Right ventricle myocardium inferior (tissue), 1 donor: ENCODE measurements at regions not wholly inside any gene's neighbourhood (a gene's known extent, or its start where the extent isn't known, plus 50 kb on each side); places are given as distances from the start of the nearest gene placed in this dataset.

Experiments
- ATAC-seq: fragments of 200-7000 bp; cut with Tn5 transposase; one replicate; pipeline ENCODE4 v1.9.1; 2020; ENCODE audit warnings: mild to moderate bottlenecking, moderate library complexity
- DNase-seq: peaks from one replicate; pipeline ENCODE4 v3.0.0; 2021; ENCODE audit errors: missing footprints
- intact Hi-C: fragments of 100-400 bp; cut with DNase I; formaldehyde crosslinking; loops from one replicate; pipeline ENCODE4 v1.11.0; 2022
- donor health status: DM: no; HTN: yes; CAD: no; lungs with severe emphysema.

DNA sequence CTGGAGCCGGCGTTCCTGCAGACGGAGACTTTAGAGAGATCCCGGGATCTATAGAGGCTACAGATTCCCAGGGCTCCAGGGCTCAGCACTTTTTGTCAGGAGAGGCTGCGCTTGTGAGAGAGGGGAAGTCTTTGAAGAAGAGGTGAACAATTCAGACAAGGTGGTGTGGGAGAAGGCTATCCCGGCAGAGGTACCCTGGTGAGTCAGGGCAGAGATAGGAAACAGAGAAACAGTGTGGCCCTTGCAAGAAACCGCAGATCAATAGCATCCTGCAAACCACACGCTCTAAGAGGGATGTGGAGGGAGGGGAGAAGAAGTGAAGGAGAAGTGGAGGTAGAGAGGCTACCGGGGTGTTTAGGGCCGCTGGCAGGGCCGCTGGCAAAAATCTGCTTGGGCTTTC lies 160.5 kb upstream of the APCDD1 start:
- intact Hi-C loops = no loop called here
- DNase-seq (no peak), ATAC-seq (no peak)

DNA sequence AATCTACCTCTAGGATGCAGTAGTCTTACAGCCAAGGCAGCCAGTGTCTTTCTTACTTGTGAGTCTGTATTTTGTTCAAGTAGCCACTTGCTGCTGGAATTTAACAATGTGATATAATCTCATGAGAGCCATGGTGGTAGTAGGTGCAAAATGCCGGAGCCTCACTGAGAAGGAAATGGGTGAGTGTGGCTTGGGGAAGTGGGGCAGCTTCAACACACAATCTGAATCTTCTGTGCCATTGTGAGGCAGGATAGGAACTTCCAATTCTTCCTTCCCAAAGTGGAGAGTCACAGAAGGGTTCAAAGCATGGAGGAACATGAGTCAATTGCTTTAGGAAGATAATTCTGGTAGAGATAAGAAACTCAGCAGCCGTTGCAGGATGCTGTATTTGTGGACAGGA lies 158.7 kb upstream of the APCDD1 start:
- DNase-seq = no peak
- intact Hi-C loops = no loop called here
- no peak for ATAC-seq

DNA sequence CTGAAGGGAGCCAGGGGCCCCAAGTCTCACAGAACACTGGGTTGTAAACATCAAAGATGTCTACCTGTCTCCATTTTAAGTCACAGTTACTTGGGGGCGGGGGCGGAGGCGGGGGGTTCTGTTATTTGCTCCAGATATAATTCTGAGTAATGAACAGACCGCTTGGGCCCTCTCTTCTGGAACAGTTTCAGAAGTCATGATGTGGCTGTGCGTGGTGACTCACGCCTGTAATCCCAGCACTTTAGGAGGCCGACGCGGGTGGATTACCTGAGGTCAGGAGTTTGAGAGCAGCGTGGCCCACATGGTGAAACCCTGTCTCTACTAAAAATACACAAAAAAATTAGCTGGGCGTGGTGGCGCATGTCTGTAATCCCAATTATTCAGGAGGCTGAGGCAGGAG lies 157.9 kb upstream of the APCDD1 start:
- ATAC-seq = no peak
- no peak for DNase-seq
- intact Hi-C loops = no loop called here

DNA sequence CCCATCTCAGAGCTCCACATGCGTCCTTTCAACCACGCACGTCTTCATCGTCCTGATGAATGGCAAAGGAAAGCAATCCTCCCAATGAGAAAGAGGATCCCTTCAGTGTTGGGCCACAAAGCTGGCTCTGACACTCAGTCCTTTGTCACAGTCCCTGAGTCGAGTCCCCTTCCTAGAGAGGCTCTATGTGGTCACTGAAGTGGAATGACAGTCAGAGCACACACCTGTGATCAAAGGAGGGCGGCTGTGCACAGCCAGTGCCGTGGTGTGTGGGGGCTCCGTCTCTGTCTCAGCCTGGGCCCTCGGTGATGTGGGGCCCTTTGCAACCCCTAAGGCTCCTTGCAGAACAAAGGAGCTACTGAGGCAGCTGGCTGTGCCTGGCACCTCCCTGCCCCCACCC lies 157.3 kb upstream of the APCDD1 start:
- ATAC-seq (no peak), DNase-seq (no peak)
- intact Hi-C loops = no loop called here

DNA sequence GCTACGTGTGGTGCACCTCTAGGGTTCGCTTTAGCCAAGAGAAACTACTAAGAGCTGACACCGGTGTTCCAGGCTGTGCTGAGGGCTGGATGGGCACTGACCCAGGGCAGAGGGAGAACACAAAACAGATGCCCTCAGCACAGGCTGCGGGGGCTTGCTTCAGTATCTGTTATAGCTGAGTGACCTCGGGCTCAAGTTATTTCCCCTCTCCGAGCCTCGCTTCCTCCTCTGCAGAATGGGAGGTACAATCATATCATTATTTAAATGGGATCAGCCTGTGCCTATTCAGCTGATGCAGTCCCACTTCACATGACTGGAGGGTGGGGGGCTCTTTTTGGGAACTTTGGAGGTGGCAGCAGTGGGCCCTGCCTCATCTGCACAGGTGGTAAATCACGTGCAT lies 156.1 kb upstream of the APCDD1 start:
- intact Hi-C loops = no loop called here
- no peak for DNase-seq
- no peak for ATAC-seq

DNA sequence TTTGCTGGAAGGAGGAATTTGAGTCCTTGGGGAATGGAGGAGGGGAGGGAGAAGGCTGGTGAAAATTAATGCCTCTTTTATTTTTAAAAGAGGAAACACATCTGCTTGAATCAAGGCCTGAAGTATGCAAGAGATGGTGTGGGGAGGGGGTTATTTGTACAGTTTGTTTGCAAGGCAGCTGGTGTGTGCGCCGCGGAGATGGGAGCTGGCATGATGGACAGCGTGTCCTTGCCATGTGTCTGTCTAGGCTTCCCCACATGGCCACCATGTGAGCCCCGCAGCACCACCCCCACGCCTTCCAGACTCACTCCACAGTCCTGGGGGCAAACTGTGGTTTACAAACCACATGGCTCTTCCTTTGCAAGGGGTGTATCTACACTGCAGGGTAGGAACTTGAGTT lies 154.8 kb upstream of the APCDD1 start:
- intact Hi-C loops = no loop called here
- ATAC-seq (peak; percentile 23), DNase-seq (no peak)

DNA sequence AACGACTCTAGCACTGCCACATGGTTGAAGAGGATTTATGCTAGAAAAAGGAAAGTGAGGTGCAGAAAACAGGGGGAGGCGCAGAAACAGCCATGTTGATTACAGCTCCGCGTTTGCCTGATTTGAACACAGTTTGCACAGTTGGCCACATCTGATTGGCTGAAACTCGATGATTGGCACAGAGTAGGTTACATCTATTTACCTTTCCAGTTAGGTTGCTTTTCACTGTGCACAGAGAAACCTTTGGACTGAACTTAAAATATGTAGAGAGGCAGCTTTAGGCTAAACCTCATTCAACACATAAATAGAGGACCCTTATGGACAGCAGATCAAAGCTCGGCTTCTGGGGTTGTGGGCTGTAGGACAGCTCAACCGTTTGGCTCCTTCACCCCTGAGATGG lies 153.7 kb upstream of the APCDD1 start:
- ATAC-seq = no peak
- intact Hi-C loops = no loop called here
- no peak for DNase-seq

DNA sequence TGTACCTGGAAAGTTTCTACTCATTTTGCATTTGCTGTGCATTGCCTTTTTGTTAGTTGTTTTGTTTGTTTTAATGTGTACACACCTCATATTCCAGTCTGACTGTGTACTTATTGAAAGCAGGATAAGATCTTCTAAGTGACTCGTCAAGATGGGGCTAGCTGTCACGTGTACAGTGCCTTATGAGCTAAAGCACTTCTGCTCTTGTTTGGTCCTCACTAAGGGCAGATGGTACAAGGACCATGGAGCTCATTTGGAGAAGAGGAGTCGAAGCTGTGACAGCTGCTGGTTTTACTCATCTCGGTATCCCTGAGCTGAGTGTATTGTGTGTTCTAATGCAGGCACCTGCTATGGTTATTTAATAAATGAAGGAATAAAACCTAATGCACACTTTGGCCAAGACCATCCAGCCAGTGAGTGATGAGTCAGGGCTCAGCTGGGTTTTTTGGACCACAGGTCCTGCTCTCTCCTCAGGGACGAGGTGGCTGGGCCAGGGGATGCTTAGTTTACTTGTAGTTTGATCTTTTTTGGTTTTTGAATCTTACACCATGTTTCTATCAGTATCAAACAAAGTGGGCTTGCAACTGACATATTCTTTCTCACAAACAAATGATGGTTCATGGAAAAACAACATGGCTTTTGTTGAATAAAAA lies 152.5 kb upstream of the APCDD1 start:
- no peak for DNase-seq
- ATAC-seq = peak; percentile 50

DNA sequence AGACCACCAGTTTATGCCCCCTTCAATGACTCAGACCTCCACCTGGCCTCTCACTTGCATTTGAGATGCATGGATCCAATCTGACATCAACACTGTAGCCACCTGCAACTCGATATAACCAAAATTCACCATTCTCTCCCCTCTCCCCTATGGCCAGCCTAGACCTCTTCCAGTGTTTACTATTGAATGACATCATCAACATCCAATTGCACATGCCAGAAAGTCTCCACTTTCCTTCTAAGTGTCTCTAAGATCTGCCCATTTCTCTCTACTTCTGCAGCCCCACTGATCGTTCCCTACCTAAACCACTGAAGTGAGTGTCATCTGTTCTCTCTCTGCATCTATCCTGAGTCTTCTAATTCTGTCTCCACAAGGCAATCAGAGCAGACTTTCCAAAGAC lies 151.3 kb upstream of the APCDD1 start:
- ATAC-seq (no peak), DNase-seq (no peak)
- intact Hi-C loops = no loop called here

More for the DNA sequence above, 152.5 kb upstream of the APCDD1 start:
- intact Hi-C loops = no loop called here

DNA sequence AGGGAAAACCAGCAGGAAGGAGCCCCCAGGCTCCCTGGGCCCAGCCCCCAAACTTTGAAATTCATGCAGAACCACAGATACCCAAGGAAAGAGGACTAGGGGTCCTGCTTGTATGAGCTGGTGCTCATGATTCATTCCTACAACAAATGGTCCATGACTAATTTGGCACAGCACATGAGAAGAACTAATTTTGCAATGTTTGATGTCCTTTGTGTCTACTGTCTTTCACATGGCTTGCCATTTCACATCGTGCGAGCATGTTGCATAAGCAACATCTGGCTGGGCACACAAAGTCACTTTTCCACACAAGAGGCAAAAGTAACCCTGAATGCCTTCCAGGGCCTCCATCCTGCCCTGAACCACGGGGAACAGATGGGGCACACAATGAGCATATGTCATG lies 149.6 kb upstream of the APCDD1 start:
- DNase-seq (no peak), ATAC-seq (peak; percentile 83)
- intact Hi-C loops = no loop called here

DNA sequence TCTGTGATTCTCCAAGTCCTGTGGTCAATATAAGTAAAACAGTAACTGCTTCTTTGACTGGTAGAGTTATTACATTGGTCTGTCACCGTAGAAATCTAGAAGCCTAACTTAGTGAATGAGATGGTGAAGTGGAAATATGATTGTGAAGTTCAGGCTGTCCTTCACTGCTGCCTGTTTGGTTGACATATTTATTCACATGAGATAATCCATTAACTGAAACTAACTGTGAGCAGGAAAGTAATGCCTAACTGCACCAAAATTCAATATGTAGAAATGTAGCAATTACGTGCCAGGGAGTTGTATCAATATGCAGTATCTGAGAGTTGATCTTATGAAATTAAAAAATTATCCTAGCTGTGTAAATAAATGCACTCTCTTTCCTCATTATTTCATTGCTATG lies 147.7 kb upstream of the APCDD1 start:
- no peak for DNase-seq
- ATAC-seq = no peak
- intact Hi-C loops = no loop called here

DNA sequence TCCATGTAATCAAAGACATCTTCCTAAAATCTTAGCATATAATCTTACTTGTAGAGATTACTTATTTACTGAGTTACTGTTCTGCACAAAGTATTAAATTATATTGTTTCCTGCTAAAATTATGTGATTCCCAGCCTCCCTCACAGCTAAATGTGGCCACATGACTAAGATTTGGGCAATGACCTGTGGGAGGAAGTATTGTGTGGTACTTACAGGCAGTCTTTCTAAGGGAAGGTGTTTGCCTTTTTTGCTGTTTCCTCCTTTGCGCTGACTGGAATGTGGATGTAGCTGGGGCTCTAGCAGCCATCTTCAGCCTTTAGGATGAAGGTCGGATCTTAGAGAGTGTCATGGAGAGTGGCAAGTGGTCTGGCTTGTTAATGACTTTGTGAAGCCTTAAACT lies 146.3 kb upstream of the APCDD1 start:
- DNase-seq = no peak
- intact Hi-C loops = no loop called here

DNA sequence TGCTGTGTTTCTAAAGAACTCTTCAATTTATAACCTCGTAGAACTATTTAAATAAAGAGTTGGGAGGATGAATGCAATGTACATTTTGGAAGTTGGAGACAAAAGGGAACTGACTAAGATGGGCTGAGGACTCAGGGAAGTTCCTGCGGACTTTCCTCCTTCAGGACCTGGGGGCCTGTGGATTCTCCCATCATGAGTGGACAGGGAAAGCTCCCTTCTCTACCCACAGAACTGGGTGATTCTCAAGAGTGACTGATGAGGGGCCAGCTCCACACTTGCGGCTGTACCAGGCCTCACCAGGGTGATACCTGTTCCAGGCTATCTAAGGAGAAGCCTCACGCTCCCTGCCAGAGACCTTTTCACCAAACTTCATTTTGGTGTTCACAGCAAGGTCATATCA lies 143.8 kb upstream of the APCDD1 start:
- no peak for ATAC-seq
- intact Hi-C loops = no loop called here

More for the DNA sequence above, 146.3 kb upstream of the APCDD1 start:
- no peak for ATAC-seq

DNA sequence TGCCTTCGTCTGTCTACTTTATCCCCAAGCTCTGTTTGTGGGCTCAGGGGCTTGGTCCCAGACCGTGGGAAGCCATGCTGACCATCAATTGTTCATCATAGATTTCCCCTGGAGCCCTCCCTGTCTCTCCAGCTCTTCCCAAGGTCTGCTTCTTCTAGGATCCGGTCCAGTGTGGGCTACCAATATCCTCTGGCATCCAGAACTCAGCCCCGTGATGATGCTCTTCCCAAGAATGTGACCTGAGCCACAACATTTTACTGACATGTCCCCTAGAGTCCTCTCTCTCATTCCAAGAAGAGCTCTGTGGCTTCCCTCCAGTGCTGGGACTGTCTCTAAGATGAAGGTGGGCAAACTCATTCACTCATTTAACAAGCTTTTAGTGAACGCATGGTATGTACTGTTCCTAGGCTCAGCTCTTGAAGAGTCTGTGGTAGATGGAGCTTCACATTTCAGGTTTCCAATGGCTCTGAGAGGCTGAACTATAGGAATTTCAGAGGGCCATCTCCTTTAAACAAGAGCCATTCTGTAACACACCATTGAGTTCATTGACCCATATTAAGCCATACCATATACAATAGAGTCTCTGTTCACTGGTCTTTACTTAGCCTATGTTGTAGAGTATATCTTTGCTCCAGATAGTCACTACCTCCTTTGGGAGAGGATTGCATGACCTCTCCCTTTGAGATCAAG lies 142.0 kb upstream of the APCDD1 start:
- DNase-seq = no peak
- no peak for ATAC-seq
- intact Hi-C loops = no loop called here

More for the DNA sequence above, 143.8 kb upstream of the APCDD1 start:
- DNase-seq = no peak

DNA sequence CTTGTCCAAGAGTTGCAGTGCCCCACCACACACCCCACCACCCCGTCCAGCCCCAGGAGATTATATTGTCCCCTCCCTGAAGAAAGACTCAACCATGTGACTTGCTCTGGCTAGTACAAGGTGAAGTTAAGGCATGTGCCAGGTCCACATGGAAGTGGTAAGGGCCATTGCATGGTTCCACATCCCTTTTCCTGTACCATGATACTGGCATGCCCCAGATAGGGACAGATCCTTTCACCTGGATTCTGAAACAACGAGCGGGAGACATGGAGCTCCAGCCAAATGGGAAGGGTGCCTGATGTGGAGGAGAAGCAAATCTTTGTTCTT lies 141.5 kb upstream of the APCDD1 start:
- intact Hi-C loops = no loop called here
- DNase-seq (no peak), ATAC-seq (no peak)

DNA sequence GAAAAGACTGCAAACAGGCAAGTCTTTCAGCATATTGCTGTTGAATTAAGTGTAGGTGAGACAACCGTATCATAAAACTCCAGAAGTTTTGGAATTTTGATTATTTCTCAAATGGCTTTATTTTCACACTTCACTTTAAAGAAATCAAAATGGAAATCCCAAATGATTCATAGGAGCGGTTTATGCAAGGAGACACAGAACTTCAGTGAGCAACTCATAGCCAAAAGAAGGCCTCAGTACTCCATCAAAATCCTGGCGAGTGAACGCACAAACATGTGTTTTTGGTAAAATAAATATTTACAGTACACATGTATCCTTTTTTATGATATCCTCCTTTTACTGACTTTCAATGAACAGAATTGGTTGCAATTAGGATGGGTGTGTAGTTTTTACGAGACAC lies 140.4 kb upstream of the APCDD1 start:
- no peak for DNase-seq
- intact Hi-C loops = no loop called here

DNA sequence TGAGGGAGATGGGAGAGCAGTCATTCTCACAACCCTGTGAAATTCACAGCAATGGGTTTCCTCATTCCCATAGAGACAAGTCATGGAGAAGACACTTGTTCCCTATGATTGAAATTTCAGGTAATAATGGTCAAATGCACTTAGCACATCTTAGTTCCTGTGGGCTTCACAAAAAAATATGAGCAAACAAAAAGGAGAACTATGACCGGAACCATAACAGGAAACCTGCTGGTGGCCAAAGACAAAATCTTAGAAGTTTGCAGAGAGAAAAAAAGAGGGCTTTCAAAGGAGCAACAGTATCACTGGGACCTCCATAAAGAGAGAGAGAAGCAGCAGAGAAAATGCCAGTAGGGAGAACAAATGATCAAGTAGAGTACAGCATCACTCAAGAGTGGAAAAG lies 138.9 kb upstream of the APCDD1 start:
- ATAC-seq = no peak
- no peak for DNase-seq
- intact Hi-C loops = no loop called here

More for the DNA sequence above, 140.4 kb upstream of the APCDD1 start:
- no peak for ATAC-seq

DNA sequence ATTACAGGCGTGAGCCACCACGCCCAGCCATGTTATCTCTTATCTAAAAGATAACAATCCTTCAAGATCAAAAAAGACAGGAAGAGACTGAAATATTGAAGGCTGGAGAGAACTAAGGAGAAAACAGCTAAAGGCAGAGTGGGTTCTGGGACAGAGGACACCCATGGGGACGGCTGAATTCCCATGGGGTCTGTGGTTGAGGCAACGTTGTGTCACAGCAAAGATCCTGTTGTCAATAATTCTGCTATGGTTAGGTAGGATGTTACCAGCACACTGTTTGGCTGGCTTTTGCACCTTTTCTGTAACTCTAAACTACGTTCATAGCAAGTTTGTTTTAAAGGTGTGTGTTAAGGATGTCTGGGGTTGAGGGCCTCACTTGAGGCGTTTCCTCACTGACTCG lies 137.7 kb upstream of the APCDD1 start:
- intact Hi-C loops = no loop called here
- no peak for ATAC-seq
- DNase-seq = no peak

DNA sequence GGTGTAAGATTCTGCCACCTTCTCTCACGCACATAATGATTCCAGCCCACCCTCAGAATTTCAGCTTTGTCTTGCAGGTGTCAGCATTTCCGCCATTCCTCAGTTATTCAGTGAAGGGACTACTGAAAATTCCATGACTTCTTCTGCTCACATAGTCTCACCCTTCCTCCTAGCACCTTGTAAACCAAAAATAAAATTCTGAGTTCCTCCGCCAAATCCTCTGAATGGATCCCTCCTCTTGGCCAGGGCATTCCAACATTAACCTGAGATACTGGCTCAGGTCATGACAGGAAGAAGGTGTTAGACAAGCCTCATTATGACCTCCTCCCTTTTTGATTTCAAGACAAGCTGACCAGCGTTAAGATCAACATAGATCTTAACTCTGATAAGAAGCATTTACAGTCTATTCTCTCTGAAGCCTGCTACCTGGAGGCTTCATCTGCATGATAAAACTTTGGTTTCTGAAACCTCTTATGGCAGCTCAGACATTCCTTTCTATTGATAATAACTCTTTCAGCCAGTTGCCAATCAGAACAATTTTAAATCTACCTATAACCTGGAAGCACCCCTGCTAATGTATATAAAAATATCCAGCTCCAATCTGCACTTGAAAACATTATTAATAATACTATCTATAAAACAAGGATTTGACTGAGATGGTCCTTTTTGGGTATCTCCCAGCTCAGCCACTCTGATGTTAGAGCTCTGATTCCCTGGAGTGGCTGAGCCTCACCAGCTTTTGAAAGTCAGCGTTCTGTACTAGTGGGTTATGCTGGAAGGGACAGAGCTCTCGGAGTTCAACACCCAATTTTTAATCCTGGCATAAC lies 136.4 kb upstream of the APCDD1 start:
- intact Hi-C loops = no loop called here
- ATAC-seq = no peak
- no peak for DNase-seq

DNA sequence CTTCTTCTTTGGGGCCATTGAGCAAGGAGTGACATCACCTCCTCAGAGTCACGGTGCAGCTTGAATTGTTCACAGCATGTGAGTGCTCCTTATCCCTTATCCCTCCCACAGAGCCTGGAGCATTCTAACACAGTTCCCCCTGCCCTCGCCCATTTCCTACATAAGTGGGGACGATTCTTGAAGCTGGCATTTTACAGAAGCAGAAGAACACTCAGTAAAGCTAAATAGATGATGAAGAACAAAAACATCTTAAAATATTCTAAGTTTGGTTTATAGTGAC lies 135.8 kb upstream of the APCDD1 start:
- DNase-seq (no peak), ATAC-seq (peak; percentile 50)
- intact Hi-C loops = no loop called here
